Testis (tissue), 2 donors: ENCODE measurements at regions not wholly inside any gene's neighbourhood (a gene's known extent, or its start where the extent isn't known, plus 50 kb on each side); places are given as distances from the start of the nearest gene placed in this dataset.

Source experiments
- CTCF ChIP-seq, 3 experiments: fragments of 450-650 bp in 2 of 3; fragments of 200-600 bp in 1 of 3; sonication (generic) in 1 of 3; IDR thresholded peaks; one replicate each; pipeline ENCODE4 v1.5.1; 2016 to 2019; ENCODE audit warnings: antibody characterized with exemption in 3 of 3, mild to moderate bottlenecking in 2 of 3, moderate library complexity in 1 of 3
- POLR2A ChIP-seq: fragments of 450-650 bp; IDR thresholded peaks from one replicate; pipeline ENCODE4 v1.6.1; 2017; ENCODE audit warnings: antibody characterized with exemption, mild to moderate bottlenecking, moderate library complexity

DNA sequence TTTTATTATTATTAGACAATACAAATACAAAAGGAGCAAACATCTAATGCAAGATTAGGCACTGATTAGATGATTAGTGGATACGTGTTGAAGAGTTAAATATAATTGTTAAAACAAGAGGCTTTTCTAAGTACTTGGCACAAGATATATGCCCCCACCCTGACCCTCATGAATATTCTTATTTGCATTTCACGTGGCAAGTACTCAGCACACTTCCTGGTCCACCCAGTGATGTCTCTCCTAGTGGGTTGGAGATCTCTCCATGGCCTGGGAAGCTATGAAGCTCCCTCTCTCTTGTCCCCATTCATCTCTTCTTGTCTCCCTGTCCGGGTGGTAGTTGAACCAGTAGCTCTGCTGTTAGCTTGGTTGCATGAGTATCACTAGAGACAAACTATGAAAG, 375.3 kb downstream of the ADRA2A start:
- TF ChIP-seq CTCF (IDR thresholded peaks at IDR 0.05) (no peak), POLR2A (no peak)
